Panc1 (cell line): ENCODE measurements at regions not wholly inside any gene's neighbourhood (a gene's known extent, or its start where the extent isn't known, plus 50 kb on each side); places are given as distances from the start of the nearest gene placed in this dataset.

Experiments
- ATAC-seq: fragments of 200-7000 bp; cut with Tn5 transposase; 2 replicates; pipeline ENCODE4 v1.9.1; 2020; ENCODE audit warnings: mild to moderate bottlenecking, moderate library complexity
- BruUV-seq: library from RNA; stranded (reverse); fragments of 400-500 nt; replicated peaks from 2 replicates; lab custom pipeline; 2021; lab: Mats Ljungman, UMichigan
- CTCF ChIA-PET: fragments of 300-600 bp; sonication (Branson Sonifier 250); formaldehyde crosslinking; loops from one replicate; lab custom pipeline; 2022; ENCODE audit warnings: antibody characterized with exemption; lab: Charles Lee
- POLR2A ChIA-PET: fragments of 300-600 bp; sonication (Branson Sonifier 250); formaldehyde crosslinking; loops from one replicate; lab custom pipeline; 2022; ENCODE audit warnings: antibody characterized with exemption; lab: Charles Lee
- DNase-seq: peaks from one replicate; pipeline ENCODE4 v3.0.0-alpha.2; 2010; ENCODE audit warnings: low read depth, low spot score
- H3K27ac ChIP-seq: 2 replicates; pipeline ENCODE4 v1.5.1; 2011; ENCODE audit warnings: mild to moderate bottlenecking, low read length, inconsistent platforms
- H3K27me3 ChIP-seq: fragments of 200-500 bp; sonication (Bioruptor generic); 2 replicates; pipeline ENCODE4 v1.6.0; 2014; ENCODE audit warnings: low read length, inconsistent platforms; ENCODE audit not compliant: control insufficient read depth, insufficient read depth
- H3K36me3 ChIP-seq: fragments of 200-500 bp; sonication (Bioruptor generic); 2 replicates; pipeline ENCODE4 v1.5.1; 2014; ENCODE audit warnings: inconsistent platforms, mild to moderate bottlenecking, low read length, moderate library complexity; ENCODE audit not compliant: control insufficient read depth, insufficient read depth
- H3K4me1 ChIP-seq: 2 replicates; pipeline ENCODE4 v1.5.1; 2011; ENCODE audit warnings: inconsistent platforms, mild to moderate bottlenecking, low read length, moderate library complexity; ENCODE audit not compliant: control insufficient read depth, insufficient read depth
- H3K4me3 ChIP-seq, 2 experiments: 2 replicates each; pipeline ENCODE4 v1.5.1; 2011 to 2012; ENCODE audit warnings: low read depth in 2 of 2, low read length in 2 of 2, mild to moderate bottlenecking in 2 of 2, inconsistent platforms in 1 of 2, moderate library complexity in 1 of 2
- H3K9me3 ChIP-seq: fragments of 200-500 bp; sonication (Bioruptor generic); 2 replicates; pipeline ENCODE4 v1.5.1; 2014; ENCODE audit warnings: low read depth, mild to moderate bottlenecking, inconsistent platforms, low read length, moderate library complexity; ENCODE audit not compliant: control insufficient read depth, insufficient read depth
- POLR2AphosphoS5 ChIP-seq: IDR thresholded peaks from 2 replicates; pipeline ENCODE4 v1.6.1; 2012; ENCODE audit warnings: mild to moderate bottlenecking, low read depth, low read length, moderate library complexity
- SIN3A ChIP-seq: IDR thresholded peaks from 2 replicates; pipeline ENCODE4 v1.6.1; 2012; ENCODE audit warnings: low read depth, mild to moderate bottlenecking, low read length, moderate library complexity, borderline replicate concordance; ENCODE audit not compliant: insufficient read depth
- TCF7L2 ChIP-seq: IDR thresholded peaks from 2 replicates; pipeline ENCODE4 v1.6.1; 2011; ENCODE audit warnings: mild to moderate bottlenecking, low read depth, low read length, inconsistent platforms
- in situ Hi-C: cut with HindIII; loops from 2 replicates; pipeline ENCODE4 v1.10.0; 2016; ENCODE audit warnings: low sequenced_read_pairs, low pct_unique_long_range_greater_than_20kb
- intact Hi-C: fragments of 100-400 bp; cut with micrococcal nuclease; formaldehyde crosslinking; loops from one replicate; pipeline ENCODE4 v1.10.0; 2022; ENCODE audit not compliant: unreplicated experiment
- TF ChIP-seq, protein P1 (sequence below): fragments of 450-650 bp; IDR thresholded peaks from 2 replicates; pipeline ENCODE4 v1.5.1; 2017; ENCODE audit warnings: mild to moderate bottlenecking
- TF ChIP-seq, protein P2 (sequence below), 2 experiments: IDR thresholded peaks; 2 replicates each; pipeline ENCODE4 v1.6.1; 2011 to 2012; ENCODE audit warnings: low read depth in 2 of 2, control low read depth in 1 of 2, low read length in 1 of 2, mild to moderate bottlenecking in 1 of 2, moderate library complexity in 1 of 2; ENCODE audit not compliant: insufficient read depth in 1 of 2

- ChIA-PET POLR2A (no interaction called here), CTCF (no interaction called here)
- intact Hi-C loops, result no loop called here
- DNase-seq (no peak), ATAC-seq (no peak)
- H3K9me3 ChIP-seq, result no peaks in the 10 kb centered on the region
- no TSS peak for BruUV-seq
- no peaks in the 10 kb centered on the region for H3K4me1 ChIP-seq
- TF ChIP-seq, protein P1, sequence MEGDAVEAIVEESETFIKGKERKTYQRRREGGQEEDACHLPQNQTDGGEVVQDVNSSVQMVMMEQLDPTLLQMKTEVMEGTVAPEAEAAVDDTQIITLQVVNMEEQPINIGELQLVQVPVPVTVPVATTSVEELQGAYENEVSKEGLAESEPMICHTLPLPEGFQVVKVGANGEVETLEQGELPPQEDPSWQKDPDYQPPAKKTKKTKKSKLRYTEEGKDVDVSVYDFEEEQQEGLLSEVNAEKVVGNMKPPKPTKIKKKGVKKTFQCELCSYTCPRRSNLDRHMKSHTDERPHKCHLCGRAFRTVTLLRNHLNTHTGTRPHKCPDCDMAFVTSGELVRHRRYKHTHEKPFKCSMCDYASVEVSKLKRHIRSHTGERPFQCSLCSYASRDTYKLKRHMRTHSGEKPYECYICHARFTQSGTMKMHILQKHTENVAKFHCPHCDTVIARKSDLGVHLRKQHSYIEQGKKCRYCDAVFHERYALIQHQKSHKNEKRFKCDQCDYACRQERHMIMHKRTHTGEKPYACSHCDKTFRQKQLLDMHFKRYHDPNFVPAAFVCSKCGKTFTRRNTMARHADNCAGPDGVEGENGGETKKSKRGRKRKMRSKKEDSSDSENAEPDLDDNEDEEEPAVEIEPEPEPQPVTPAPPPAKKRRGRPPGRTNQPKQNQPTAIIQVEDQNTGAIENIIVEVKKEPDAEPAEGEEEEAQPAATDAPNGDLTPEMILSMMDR, result no peak
- TF ChIP-seq, protein P2, sequence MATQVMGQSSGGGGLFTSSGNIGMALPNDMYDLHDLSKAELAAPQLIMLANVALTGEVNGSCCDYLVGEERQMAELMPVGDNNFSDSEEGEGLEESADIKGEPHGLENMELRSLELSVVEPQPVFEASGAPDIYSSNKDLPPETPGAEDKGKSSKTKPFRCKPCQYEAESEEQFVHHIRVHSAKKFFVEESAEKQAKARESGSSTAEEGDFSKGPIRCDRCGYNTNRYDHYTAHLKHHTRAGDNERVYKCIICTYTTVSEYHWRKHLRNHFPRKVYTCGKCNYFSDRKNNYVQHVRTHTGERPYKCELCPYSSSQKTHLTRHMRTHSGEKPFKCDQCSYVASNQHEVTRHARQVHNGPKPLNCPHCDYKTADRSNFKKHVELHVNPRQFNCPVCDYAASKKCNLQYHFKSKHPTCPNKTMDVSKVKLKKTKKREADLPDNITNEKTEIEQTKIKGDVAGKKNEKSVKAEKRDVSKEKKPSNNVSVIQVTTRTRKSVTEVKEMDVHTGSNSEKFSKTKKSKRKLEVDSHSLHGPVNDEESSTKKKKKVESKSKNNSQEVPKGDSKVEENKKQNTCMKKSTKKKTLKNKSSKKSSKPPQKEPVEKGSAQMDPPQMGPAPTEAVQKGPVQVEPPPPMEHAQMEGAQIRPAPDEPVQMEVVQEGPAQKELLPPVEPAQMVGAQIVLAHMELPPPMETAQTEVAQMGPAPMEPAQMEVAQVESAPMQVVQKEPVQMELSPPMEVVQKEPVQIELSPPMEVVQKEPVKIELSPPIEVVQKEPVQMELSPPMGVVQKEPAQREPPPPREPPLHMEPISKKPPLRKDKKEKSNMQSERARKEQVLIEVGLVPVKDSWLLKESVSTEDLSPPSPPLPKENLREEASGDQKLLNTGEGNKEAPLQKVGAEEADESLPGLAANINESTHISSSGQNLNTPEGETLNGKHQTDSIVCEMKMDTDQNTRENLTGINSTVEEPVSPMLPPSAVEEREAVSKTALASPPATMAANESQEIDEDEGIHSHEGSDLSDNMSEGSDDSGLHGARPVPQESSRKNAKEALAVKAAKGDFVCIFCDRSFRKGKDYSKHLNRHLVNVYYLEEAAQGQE (IDR thresholded peaks at IDR 0.05; ENCODE audit: insufficient read depth in 1 of 2, low read depth in 2 of 2, low read length in 1 of 2), result no peak
- TF ChIP-seq SIN3A (no peak), TCF7L2 (no peak), POLR2AphosphoS5 (no peak)
- in situ Hi-C loops, result no loop called here
- no peak overlapping the region for H3K27ac ChIP-seq
- no peak overlapping the region for H3K4me3 ChIP-seq
- H3K36me3 ChIP-seq, result no peaks in the 10 kb centered on the region
- no peaks in the 10 kb centered on the region for H3K27me3 ChIP-seq
Measured at GRCh38 chr3:157838457-157838856, 267.8 kb downstream of the SHOX2 start.

DNA sequence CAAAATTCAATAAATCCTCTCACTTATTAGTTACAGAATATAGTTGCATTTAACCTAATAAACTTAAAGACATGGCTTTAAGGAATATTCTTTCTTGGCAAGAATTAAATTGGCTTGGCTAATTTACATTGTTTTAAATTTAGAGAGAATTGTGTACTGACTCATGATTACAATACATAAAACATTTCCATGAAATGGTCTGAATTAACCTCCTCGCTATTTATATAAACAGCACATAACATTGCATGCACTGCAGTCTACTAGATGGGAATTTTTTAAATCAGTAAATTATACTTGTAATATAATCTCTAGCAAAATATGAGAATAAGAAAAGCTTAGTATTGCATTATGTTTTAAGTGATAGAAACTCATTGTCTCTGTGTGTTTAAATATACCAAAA is 268.9 kb downstream of the SHOX2 start:
- no peak for TF ChIP-seq TCF7L2
- TF ChIP-seq POLR2AphosphoS5, result no peak
- TF ChIP-seq SIN3A, result no peak
- TF ChIP-seq, protein P2 (IDR thresholded peaks at IDR 0.05; ENCODE audit: insufficient read depth in 1 of 2, low read depth in 2 of 2, low read length in 1 of 2), result no peak
- TF ChIP-seq, protein P1, result no peak
- in situ Hi-C loops (no loop called here), intact Hi-C loops (no loop called here)
- Histone ChIP-seq H3K27ac (no peak overlapping the region), H3K9me3 (no peaks in the 10 kb centered on the region), H3K27me3 (no peaks in the 10 kb centered on the region), H3K36me3 (no peaks in the 10 kb centered on the region), H3K4me1 (no peaks in the 10 kb centered on the region), H3K4me3 (no peak overlapping the region)
- BruUV-seq, result no TSS peak
- CTCF ChIA-PET, result no interaction called here
- DNase-seq (no peak), ATAC-seq (no peak)
- POLR2A ChIA-PET, result no interaction called here
